Neuron (in vitro differentiated cells): ENCODE measurements at regions not wholly inside any gene's neighbourhood (a gene's known extent, or its start where the extent isn't known, plus 50 kb on each side); places are given as distances from the start of the nearest gene placed in this dataset.

ENCODE experiments used
- H2AFZ ChIP-seq: one replicate; pipeline ENCODE4 v1.6.1; 2013; ENCODE audit warnings: low read depth, mild to moderate bottlenecking, inconsistent platforms, low read length, moderate library complexity
- H3K27me3 ChIP-seq: one replicate; pipeline ENCODE4 v1.6.1; 2013; ENCODE audit warnings: low read length; ENCODE audit not compliant: insufficient read depth
- H3K36me3 ChIP-seq: one replicate; pipeline ENCODE4 v1.6.1; 2013; ENCODE audit warnings: low read length; ENCODE audit not compliant: insufficient read depth
- H3K4me1 ChIP-seq: one replicate; pipeline ENCODE4 v1.6.1; 2013; ENCODE audit warnings: low read length; ENCODE audit not compliant: insufficient read depth
- H3K4me3 ChIP-seq: 2 replicates; pipeline ENCODE4 v1.5.1; 2013; ENCODE audit warnings: mild to moderate bottlenecking, low read length, moderate library complexity
- H3K9me3 ChIP-seq: one replicate; pipeline ENCODE4 v1.6.1; 2013; ENCODE audit warnings: low read length

- no peak overlapping the region for H2AFZ ChIP-seq
- H3K4me3 ChIP-seq = no peak overlapping the region
- H3K27me3 ChIP-seq = no peaks in the 10 kb centered on the region
- peaks cover under 1% of the 10 kb centered on the region for H3K9me3 ChIP-seq
- H3K36me3 ChIP-seq = no peaks in the 10 kb centered on the region
- H3K4me1 ChIP-seq = no peaks in the 10 kb centered on the region
Measured at GRCh38 chr7:36082910-36083309, 70.1 kb upstream of the EEPD1 start.

DNA sequence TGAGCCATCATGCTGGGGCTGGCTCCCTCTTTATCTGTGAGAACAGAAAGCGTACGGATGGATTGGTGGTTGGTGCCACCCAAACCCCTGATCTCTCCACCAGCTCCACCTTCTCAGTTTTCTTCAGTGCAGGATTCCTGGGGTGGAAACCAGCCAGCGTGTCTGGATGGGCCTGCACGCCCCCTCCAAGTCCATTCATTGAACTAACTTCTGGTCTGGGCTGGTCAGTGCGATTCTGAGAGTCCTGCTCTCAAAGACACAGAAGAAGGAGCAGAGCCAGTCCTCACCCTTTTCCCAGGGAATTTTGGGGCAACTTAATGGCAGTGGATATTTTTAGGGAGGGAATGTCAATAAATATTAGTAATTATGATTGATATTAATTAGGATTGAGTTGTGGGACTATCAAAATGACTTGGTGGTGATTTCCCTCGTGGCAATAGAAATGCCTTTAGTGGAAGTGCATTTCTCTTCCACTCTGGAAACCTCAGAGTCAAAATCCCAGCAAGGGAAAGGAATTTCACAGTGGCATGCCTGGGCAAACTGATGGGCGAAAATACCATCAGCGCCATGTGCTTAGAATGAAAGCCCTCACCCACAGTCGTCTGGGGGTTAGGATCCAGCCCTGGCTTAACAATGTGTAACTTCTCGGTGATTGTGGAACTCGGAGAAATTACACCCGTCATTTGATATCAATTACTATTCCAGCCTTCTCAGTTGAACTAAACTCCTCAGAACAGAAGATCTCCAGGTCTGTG is 69.3 kb upstream of the EEPD1 start:
- Histone ChIP-seq H3K9me3 (peaks cover 4% of the 10 kb centered on the region), H2AFZ (no peak overlapping the region)

DNA sequence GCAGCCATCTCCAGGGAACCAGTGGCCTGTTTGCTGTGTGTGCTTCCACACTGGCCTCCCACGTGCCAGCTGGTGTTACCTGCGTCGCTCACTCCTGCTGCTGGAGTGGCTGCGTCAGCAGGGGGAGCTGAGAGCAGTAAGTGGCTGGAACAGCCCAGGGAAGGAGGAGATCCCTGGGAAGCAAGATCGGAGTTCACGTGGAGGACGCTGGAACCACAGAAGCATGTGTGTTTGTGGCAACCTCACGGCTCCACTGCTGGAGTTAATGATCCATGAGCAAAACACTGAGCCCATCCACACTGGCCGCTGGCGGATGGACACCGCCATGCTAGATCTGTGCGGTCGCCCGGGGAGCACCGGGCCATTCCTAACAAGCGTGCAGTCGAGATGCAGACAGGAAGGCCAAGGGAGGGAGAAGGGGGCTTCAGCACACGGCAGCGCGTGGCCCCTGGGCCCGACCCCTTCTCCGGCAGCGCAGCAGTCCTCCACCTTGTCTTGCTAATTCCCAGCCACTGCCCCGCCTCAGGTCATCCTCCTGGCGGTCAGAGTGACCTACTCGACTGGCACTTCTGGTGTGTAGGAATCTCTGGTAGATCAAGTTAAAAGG is 68.5 kb upstream of the EEPD1 start:
- H3K36me3 ChIP-seq = no peaks in the 10 kb centered on the region
- H2AFZ ChIP-seq = no peak overlapping the region
- H3K4me3 ChIP-seq = no peak overlapping the region
- no peaks in the 10 kb centered on the region for H3K4me1 ChIP-seq
- H3K9me3 ChIP-seq = peaks cover 6% of the 10 kb centered on the region
- no peaks in the 10 kb centered on the region for H3K27me3 ChIP-seq

More for the DNA sequence above, 69.3 kb upstream of the EEPD1 start:
- Histone ChIP-seq H3K4me1 (no peaks in the 10 kb centered on the region), H3K4me3 (no peak overlapping the region), H3K27me3 (no peaks in the 10 kb centered on the region), H3K36me3 (no peaks in the 10 kb centered on the region)

GRCh38 chr7:36085096-36085495 is 68.0 kb upstream of the EEPD1 start:
- Histone ChIP-seq H2AFZ (no peak overlapping the region), H3K4me1 (no peaks in the 10 kb centered on the region), H3K36me3 (no peaks in the 10 kb centered on the region), H3K27me3 (no peaks in the 10 kb centered on the region), H3K4me3 (no peak overlapping the region), H3K9me3 (peaks cover 6% of the 10 kb centered on the region)

- Histone ChIP-seq H3K27me3 (no peaks in the 10 kb centered on the region), H3K4me3 (no peak overlapping the region), H2AFZ (no peak overlapping the region), H3K4me1 (no peaks in the 10 kb centered on the region), H3K9me3 (peaks cover 6% of the 10 kb centered on the region), H3K36me3 (no peaks in the 10 kb centered on the region)
Measured at GRCh38 chr7:36086571-36086970, 66.5 kb upstream of the EEPD1 start.

- Histone ChIP-seq H3K27me3 (no peaks in the 10 kb centered on the region), H3K4me1 (no peaks in the 10 kb centered on the region), H2AFZ (no peak overlapping the region), H3K4me3 (no peak overlapping the region), H3K36me3 (no peaks in the 10 kb centered on the region), H3K9me3 (peaks cover 6% of the 10 kb centered on the region)
Measured at GRCh38 chr7:36088553-36088952, 64.5 kb upstream of the EEPD1 start.

DNA sequence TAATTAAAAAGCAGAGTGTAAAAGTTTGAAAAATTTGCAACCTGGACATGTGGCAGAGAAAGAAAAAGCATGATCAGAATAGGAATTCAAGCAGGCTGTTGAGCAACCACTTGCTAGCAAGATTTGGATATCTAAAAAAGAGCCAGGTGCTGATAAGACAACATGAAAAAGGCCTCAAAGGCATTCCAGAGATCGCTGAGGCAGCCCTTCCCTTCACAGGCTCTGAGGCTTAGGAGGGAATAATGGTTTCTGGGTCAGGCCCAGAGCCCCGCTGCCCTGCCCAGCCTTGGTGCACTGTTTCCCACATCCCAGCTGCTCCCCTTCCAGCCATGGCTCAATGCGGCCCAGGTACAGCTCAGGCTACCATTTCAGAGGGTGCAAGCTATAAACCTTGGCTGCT is 64.1 kb upstream of the EEPD1 start:
- Histone ChIP-seq H3K9me3 (peaks cover 6% of the 10 kb centered on the region), H3K36me3 (no peaks in the 10 kb centered on the region), H3K27me3 (no peaks in the 10 kb centered on the region), H2AFZ (no peak overlapping the region), H3K4me1 (no peaks in the 10 kb centered on the region), H3K4me3 (no peak overlapping the region)

DNA sequence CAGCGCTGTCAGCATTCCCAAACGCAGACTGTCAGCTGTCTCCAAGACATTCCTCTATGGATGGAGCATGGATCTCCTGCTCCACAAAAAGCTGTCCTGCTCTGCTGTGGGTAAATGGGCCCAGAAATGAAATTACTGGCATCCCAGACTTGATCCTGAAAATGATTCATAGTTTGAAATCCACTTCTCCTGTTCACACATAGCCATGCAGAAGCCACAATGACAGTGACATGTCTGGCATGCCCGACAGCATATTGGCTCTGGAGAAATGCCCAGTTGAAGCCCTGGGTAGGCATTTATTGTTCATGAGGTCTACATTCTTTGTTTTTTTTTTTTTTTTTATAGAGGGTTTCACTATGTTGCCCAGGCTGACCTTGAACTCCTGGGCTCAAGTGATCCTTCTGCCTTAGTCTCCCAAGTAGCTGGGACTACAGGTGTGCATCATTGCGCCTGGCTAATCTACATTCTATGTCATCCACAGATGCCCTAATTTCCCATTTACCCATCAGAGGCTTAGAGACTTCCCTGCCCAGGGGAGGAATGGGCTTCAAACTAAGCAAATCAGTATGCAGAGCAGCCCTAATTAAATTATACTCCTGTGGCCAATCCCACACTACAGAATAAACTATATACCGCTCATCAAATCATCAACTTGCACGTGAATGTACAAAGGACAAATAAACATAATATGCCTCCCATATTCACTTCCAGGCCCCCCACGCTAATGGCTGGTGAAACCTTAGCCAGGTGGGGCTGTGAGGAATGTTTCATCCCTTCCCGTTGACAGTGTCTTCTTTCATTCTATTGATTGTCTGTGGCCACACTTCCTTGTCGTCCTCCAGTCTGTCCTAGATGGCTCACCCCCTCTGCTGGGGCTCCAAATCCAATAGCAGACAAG is 61.8 kb upstream of the EEPD1 start:
- Histone ChIP-seq H2AFZ (no peak overlapping the region), H3K4me3 (no peak overlapping the region), H3K27me3 (no peaks in the 10 kb centered on the region), H3K9me3 (peaks cover 6% of the 10 kb centered on the region), H3K4me1 (no peaks in the 10 kb centered on the region), H3K36me3 (no peaks in the 10 kb centered on the region)

- H3K4me3 ChIP-seq = no peak overlapping the region
- H2AFZ ChIP-seq = no peak overlapping the region
- peaks cover 6% of the 10 kb centered on the region for H3K9me3 ChIP-seq
- H3K4me1 ChIP-seq = no peaks in the 10 kb centered on the region
- no peaks in the 10 kb centered on the region for H3K27me3 ChIP-seq
- no peaks in the 10 kb centered on the region for H3K36me3 ChIP-seq
Measured at GRCh38 chr7:36091874-36092176, 61.2 kb upstream of the EEPD1 start.

DNA sequence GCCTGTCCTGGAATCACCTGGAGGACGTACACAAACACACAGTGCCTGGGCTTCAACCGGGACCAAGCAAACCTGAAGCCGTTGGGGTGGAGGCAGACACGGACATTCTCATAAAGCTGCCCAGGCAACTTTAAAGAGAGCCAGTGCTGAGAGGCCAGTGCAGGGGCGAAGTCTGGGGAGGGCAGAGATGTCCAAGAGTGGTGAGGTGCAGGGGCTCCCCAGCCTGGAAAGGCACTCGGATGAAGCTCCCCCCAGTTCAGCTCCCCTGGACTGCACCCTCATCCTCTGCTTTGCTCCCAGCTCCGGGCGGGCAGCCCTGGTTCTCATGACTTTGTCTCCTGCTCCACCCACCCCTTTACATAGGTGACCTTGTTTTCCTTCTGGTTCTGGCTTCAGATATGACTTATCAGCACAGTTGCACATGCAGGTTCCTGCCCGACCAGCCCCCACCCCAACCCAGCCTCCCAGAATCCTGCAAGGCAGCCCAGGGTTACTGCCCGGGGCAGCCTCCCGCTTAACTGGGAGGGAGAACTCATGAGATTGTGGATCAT is 60.8 kb upstream of the EEPD1 start:
- no peaks in the 10 kb centered on the region for H3K4me1 ChIP-seq
- no peak overlapping the region for H2AFZ ChIP-seq
- no peaks in the 10 kb centered on the region for H3K36me3 ChIP-seq
- H3K4me3 ChIP-seq = no peak overlapping the region
- H3K27me3 ChIP-seq = no peaks in the 10 kb centered on the region
- H3K9me3 ChIP-seq = peaks cover 6% of the 10 kb centered on the region

DNA sequence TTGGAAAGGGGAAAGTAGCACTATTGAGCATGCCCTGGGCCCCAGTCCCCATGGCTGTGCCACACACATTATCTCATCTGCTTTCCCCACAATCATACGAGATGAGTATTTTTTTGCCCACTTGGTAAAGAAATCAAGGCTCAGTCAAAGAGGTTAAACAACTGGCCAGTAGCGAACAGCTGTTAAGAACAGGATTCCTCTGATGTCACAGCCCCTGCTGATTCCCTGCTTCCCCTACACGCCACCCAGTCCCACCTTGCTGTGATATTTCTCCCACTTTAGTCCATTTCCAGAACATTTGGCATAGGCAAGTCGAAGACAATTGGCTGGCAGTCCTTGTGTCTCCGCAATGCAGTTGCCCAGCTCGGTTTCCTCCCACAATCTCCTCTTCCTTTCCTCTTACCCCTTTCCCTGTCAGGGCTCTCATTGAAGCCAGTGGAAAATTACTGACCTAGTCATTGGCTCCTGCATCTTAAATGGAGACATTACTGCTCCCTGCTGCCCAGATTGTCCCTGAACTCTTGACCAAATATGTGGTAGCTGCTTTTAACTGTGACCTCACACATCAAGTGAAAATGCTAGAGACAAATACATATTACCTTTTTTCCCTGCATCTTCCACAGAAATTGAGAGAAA is 56.5 kb upstream of the EEPD1 start:
- Histone ChIP-seq H2AFZ (no peak overlapping the region), H3K4me1 (no peaks in the 10 kb centered on the region), H3K4me3 (no peak overlapping the region), H3K9me3 (no peaks in the 10 kb centered on the region), H3K27me3 (no peaks in the 10 kb centered on the region), H3K36me3 (no peaks in the 10 kb centered on the region)

GRCh38 chr7:36098096-36098495 is 55.0 kb upstream of the EEPD1 start:
- Histone ChIP-seq H3K27me3 (no peaks in the 10 kb centered on the region), H3K9me3 (no peaks in the 10 kb centered on the region), H3K4me1 (no peaks in the 10 kb centered on the region), H3K36me3 (no peaks in the 10 kb centered on the region), H3K4me3 (no peak overlapping the region), H2AFZ (no peak overlapping the region)

DNA sequence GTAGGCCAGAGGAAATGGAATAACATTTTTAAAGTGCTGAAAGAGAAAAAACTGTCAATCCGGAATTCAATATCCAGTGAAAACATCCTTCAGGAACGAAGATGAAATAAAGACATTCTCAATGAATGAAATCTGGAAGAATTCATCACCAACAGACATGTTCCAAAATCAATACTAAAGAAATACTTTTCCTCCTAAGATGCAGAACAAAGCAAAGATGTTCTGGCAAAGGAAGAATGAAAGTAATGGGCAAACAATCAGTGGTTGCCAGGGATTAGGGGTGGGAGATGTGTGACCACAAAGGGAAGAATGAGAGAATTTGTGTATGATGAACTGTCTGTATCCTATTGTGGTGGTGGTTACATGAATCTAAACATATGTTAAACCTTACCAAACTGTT is 52.8 kb upstream of the EEPD1 start:
- no peak overlapping the region for H3K4me3 ChIP-seq
- no peaks in the 10 kb centered on the region for H3K4me1 ChIP-seq
- no peaks in the 10 kb centered on the region for H3K27me3 ChIP-seq
- no peak overlapping the region for H2AFZ ChIP-seq
- no peaks in the 10 kb centered on the region for H3K9me3 ChIP-seq
- H3K36me3 ChIP-seq = no peaks in the 10 kb centered on the region
